ENCODE measurements at regions not wholly inside any gene's neighbourhood (a gene's known extent, or its start where the extent isn't known, plus 50 kb on each side); places are given as distances from the start of the nearest gene placed in this dataset.

GRCh38 chr1:29482991-29483390 lies 246.7 kb downstream of the PTPRU start:
- Histone ChIP-seq H3K27ac (ENCODE audit: low read depth, low read length) (no peak overlapping the region), H3K36me3 (ENCODE audit: control insufficient read depth, insufficient read depth, low read length) (no peaks in the 10 kb centered on the region), H3K27me3 (ENCODE audit: control insufficient read depth, insufficient read depth, low read length, poor library complexity, severe bottlenecking) (peaks cover 74% of the 10 kb centered on the region), H3K9me3 (ENCODE audit: control insufficient read depth, low read length) (no peaks in the 10 kb centered on the region), H3K4me3 (ENCODE audit: low read length) (no peak overlapping the region), H3K4me1 (ENCODE audit: control insufficient read depth, insufficient read depth, low read length) (peaks cover 8% of the 10 kb centered on the region), H3K9ac (ENCODE audit: extremely low read depth, low read length, poor library complexity, severe bottlenecking) (no peak overlapping the region)
- Mint-ChIP-seq H3K9me3 (no peaks in the 10 kb centered on the region), H3K4me3 (no peak overlapping the region), H3K4me1 (peaks cover 19% of the 10 kb centered on the region), H3K27ac (no peak overlapping the region), H3K27me3 (ENCODE audit: insufficient read depth) (peaks cover 71% of the 10 kb centered on the region), H3K36me3 (ENCODE audit: low read depth) (no peaks in the 10 kb centered on the region)
- 80 to 81% methylated on average over 6 of the region's 6 CpGs for WGBS, 2 experiments (ENCODE audit: insufficient coverage in 1 of 2, insufficient read length in 1 of 2)
- TF ChIP-seq CTCF (conservative IDR thresholded peaks at IDR 0.05): no peak
- peak; percentile 35 for DNase-seq

GRCh38 chr1:29482064-29482463 lies 245.7 kb downstream of the PTPRU start:
- H3K4me1 ChIP-seq (ENCODE audit: control insufficient read depth, insufficient read depth, low read length): peaks cover 8% of the 10 kb centered on the region
- WGBS, 2 experiments (ENCODE audit: insufficient coverage in 1 of 2, insufficient read length in 1 of 2): 92 to 94% methylated on average over 2 of the region's 2 CpGs
- H3K36me3 Mint-ChIP-seq (ENCODE audit: low read depth): no peaks in the 10 kb centered on the region
- H3K9me3 ChIP-seq (ENCODE audit: control insufficient read depth, low read length): no peaks in the 10 kb centered on the region
- no peaks in the 10 kb centered on the region for H3K36me3 ChIP-seq (ENCODE audit: control insufficient read depth, insufficient read depth, low read length)
- DNase-seq: no peak
- no peak overlapping the region for H3K4me3 ChIP-seq (ENCODE audit: low read length)
- H3K27ac Mint-ChIP-seq: no peak overlapping the region
- H3K27ac ChIP-seq (ENCODE audit: low read depth, low read length): no peak overlapping the region
- no peak overlapping the region for H3K9ac ChIP-seq (ENCODE audit: extremely low read depth, low read length, poor library complexity, severe bottlenecking)
- peaks cover 65% of the 10 kb centered on the region for H3K27me3 ChIP-seq (ENCODE audit: control insufficient read depth, insufficient read depth, low read length, poor library complexity, severe bottlenecking)
- no peak overlapping the region for H3K4me3 Mint-ChIP-seq
- H3K4me1 Mint-ChIP-seq: peaks cover 19% of the 10 kb centered on the region
- peaks cover 67% of the 10 kb centered on the region for H3K27me3 Mint-ChIP-seq (ENCODE audit: insufficient read depth)
- no peak for TF ChIP-seq CTCF (conservative IDR thresholded peaks at IDR 0.05)
- no peaks in the 10 kb centered on the region for H3K9me3 Mint-ChIP-seq

GRCh38 chr1:29481031-29481430 lies 244.7 kb downstream of the PTPRU start:
- H3K27ac ChIP-seq (ENCODE audit: low read depth, low read length): no peak overlapping the region
- no peaks in the 10 kb centered on the region for H3K9me3 Mint-ChIP-seq
- H3K36me3 Mint-ChIP-seq (ENCODE audit: low read depth): no peaks in the 10 kb centered on the region
- H3K9me3 ChIP-seq (ENCODE audit: control insufficient read depth, low read length): no peaks in the 10 kb centered on the region
- WGBS, 2 experiments (ENCODE audit: insufficient coverage in 1 of 2, insufficient read length in 1 of 2): 74 to 100% methylated on average over 2 to 5 of the region's 5 CpGs
- H3K4me1 Mint-ChIP-seq: peaks cover 12% of the 10 kb centered on the region
- H3K4me3 ChIP-seq (ENCODE audit: low read length): no peak overlapping the region
- no peak for TF ChIP-seq CTCF (conservative IDR thresholded peaks at IDR 0.05)
- H3K27me3 ChIP-seq (ENCODE audit: control insufficient read depth, insufficient read depth, low read length, poor library complexity, severe bottlenecking): peaks cover 64% of the 10 kb centered on the region
- H3K36me3 ChIP-seq (ENCODE audit: control insufficient read depth, insufficient read depth, low read length): no peaks in the 10 kb centered on the region
- peaks cover 64% of the 10 kb centered on the region for H3K27me3 Mint-ChIP-seq (ENCODE audit: insufficient read depth)
- no peak overlapping the region for H3K4me3 Mint-ChIP-seq
- H3K9ac ChIP-seq (ENCODE audit: extremely low read depth, low read length, poor library complexity, severe bottlenecking): no peak overlapping the region
- H3K27ac Mint-ChIP-seq: no peak overlapping the region
- peak; percentile 16 for DNase-seq
- H3K4me1 ChIP-seq (ENCODE audit: control insufficient read depth, insufficient read depth, low read length): peaks cover 8% of the 10 kb centered on the region

All from endodermal cell (in vitro differentiated cells).